A673 (cell line): ENCODE measurements at regions not wholly inside any gene's neighbourhood (a gene's known extent, or its start where the extent isn't known, plus 50 kb on each side); places are given as distances from the start of the nearest gene placed in this dataset.
"Not testable (repeated sequence)": the region's sequence is repeated elsewhere in the genome, so short reads cannot be mapped to it uniquely, and the experiment has no call there.

ENCODE experiments used
- CTCF ChIP-seq: fragments of 300-800, 200-600 bp; sonication (generic); conservative IDR thresholded peaks from 2 replicates; pipeline ENCODE4 v1.5.1; 2017; ENCODE audit warnings: low read depth, mild to moderate bottlenecking, antibody characterized with exemption, low read length, moderate library complexity, mixed read lengths
- EZH2 ChIP-seq: fragments of 200-600 bp; sonication (generic); IDR thresholded peaks from 2 replicates; pipeline ENCODE4 v1.6.1; 2017; ENCODE audit warnings: borderline replicate concordance, low read depth, mild to moderate bottlenecking, mixed read lengths, antibody characterized with exemption, low read length; ENCODE audit not compliant: poor library complexity, severe bottlenecking

GRCh38 chr6:163747058-163747457, 332.5 kb downstream of the QKI start:
- not testable (repeated sequence) for TF ChIP-seq CTCF, EZH2
